OCI-LY1 (cell line): ENCODE measurements at regions not wholly inside any gene's neighbourhood (a gene's known extent, or its start where the extent isn't known, plus 50 kb on each side); places are given as distances from the start of the nearest gene placed in this dataset.

Source experiments
- CTCF ChIP-seq: fragments of 200-600 bp; sonication (generic), shearing (Covaris generic); IDR thresholded peaks from 2 replicates; pipeline ENCODE4 v1.5.1; 2017; ENCODE audit warnings: mild to moderate bottlenecking, antibody characterized with exemption, low read length, moderate library complexity, mixed read lengths
- EZH2 ChIP-seq: fragments of 200-600 bp; sonication (generic), shearing (Covaris generic); IDR thresholded peaks from 2 replicates; pipeline ENCODE4 v1.8.0; 2017; ENCODE audit warnings: borderline replicate concordance, mixed run types, mild to moderate bottlenecking, antibody characterized with exemption, low read length, moderate library complexity, mixed read lengths

- TF ChIP-seq CTCF (no peak), EZH2 (no peak)
Measured at GRCh38 chr6:164331026-164331425, 916.5 kb downstream of the QKI start.
